HG03064 (cell line): ENCODE measurements at regions not wholly inside any gene's neighbourhood (a gene's known extent, or its start where the extent isn't known, plus 50 kb on each side); places are given as distances from the start of the nearest gene placed in this dataset.
"Not testable (repeated sequence)": the region's sequence is repeated elsewhere in the genome, so short reads cannot be mapped to it uniquely, and the experiment has no call there.

Experiments
- ATAC-seq: cut with Tn5 transposase; IDR thresholded peaks from one replicate; pipeline ENCODE4 v1.9.1; 2021; ENCODE audit warnings: low read depth; ENCODE audit not compliant: unreplicated experiment

DNA sequence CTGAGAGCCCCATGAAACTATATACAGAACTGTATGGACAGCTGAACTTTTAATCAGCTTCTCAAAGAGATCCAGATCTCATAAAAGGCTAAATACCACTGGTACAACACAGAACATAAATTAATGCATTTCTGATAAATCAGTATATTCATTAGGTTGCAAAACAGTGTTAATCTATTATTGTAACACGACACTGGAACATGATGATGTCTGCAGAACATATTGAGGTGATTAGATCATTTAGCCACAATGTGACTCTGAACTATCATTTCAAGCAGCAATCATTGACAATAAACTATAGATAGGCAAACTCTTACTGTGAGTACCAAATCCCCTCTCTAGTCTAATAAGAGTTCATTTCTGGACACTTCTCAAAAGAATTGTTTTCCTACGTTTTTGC is 50.3 kb downstream of the GASK1B start:
- no peak for ATAC-seq

DNA sequence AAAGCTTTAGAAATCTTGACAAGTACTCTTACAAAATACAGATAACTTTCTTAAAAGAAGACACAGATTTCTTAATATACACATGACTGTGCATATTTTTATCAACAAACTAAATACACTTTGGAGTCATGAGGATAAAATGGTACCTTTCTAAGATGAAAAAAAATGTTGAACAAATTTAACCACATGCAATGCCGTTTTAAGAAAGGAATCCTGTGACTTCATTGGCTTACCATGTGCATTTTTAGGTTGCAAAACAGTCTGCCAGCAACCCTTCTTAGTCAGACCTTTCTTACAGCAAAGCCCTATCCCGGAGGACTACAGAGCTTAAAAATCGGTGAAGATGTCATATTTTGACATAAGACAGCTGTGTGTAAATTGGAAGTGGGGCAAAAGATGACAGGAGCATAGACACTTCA is 51.7 kb downstream of the GASK1B start:
- no peak for ATAC-seq

GRCh38 chr4:158120645-158121151 is 52.1 kb downstream of the GASK1B start:
- not testable (repeated sequence) for ATAC-seq

DNA sequence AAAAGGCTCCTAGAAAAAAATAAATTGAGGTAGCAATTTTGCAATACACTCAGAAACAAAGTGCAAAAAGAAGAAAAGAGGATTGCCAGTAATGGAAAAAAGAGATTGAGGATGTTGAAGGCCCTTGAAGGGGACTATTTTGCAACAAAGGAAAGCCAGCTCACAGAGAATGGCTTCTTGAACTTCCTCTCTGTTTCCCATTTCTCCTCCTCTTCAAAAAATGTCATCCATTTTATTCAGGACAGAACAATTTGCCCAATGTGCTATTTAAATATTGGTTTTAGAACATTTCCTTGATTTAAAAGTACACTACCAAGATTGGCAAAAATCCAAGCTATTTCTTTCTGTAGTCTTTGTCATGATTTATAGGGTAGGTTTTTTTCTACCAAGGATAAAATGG is 60.2 kb downstream of the GASK1B start:
- ATAC-seq = no peak

- no peak for ATAC-seq
Observed at GRCh38 chr4:158111241-158111640, 61.6 kb downstream of the GASK1B start.

DNA sequence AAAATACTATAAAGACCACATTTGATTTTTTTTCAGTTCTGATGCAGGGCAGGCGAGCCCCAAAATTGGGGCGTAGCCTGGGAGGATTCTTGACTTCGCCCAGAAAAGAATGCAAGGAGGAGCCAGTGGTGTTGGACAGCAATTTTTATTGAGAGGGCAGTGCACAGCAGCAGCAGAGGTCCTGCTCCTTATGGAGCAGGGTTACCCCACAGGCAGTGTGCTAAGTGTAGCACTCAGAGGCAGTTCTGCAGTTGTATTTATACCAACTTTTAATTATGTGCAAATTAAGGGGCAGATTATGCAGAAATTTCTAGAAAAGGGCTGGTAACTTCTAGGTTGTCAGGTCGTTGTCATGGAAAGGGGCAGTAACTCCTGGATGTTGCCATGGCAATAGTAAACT is 69.9 kb downstream of the GASK1B start:
- no peak for ATAC-seq

DNA sequence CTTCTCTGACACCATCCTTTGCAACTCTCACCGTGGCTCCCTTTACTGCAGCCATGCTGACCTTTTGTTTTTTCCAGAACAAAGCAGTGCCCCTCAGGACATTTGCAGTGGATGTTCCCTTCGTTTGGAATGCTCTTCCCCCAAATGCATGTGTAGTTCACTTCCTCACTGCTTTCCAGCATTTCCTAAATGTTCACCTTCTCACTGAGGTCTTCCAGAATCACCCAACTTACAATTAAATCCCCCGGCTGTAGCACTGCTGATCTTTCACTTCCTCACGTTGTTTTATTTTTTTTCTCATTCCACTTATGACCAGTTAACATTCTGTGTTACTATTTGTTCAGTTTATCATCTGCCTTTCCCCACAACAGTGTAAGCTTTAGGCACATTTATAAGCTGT is 73.1 kb downstream of the GASK1B start:
- ATAC-seq = no peak

DNA sequence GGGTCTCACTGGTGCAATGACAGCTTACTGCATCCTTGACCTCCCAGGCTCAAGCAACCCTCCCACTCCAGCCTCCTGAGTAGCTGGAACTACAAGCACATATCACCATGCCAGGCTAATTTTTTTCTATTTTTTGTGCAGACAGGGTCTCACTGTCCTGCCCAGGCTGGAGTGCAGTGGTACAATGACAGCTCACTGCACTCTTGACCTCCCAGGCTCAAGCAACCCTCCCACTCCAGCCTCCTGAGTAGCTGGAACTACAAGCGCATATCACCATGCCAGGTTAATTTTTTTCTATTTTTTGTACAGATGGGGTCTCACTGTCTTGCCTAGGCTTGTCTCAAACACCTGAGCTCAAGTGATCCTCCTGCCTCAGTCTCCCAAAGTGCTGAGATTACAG is 74.0 kb downstream of the GASK1B start:
- no peak for ATAC-seq

- no peak for ATAC-seq
Observed at GRCh38 chr4:158094413-158095134, 78.3 kb downstream of the GASK1B start.

DNA sequence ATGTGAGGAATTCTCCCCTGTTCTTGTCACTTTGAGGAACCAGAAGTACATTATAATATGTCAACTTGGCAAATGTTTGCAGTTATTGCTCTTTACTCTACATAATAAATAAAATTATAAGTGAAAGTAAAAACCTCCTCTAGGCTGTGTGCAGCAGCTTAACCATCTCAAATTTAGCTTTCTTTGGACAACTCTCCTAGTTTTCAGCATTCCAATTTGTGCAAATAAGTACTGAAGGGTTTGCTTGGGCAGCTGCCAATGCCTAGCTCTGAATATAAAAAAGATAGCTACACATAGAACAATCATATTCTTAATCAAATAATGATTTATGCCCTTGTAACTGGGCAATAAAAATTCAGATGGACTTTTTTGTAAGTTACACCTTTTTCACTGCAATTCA is 82.5 kb downstream of the GASK1B start:
- no peak for ATAC-seq

DNA sequence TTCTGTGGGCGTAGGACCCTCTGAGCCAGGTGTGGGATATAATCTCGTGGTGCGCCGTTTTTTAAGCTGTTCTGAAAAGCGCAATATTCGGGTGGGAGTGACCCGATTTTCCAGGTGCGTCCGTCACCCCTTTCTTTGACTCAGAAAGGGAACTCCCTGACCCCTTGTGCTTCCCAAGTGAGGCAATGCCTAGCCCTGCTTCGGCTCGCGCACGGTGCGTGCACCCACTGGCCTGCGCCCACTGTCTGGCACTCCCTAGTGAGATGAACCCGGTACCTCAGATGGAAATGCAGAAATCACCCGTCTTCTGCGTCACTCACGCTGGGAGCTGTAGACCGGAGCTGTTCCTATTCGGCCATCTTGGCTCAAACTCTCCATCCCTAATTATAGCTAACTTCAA is 82.9 kb downstream of the GASK1B start:
- ATAC-seq = not testable (repeated sequence)

- ATAC-seq = no peak
Observed at GRCh38 chr4:158080354-158080753, 92.5 kb downstream of the GASK1B start.

GRCh38 chr4:158079661-158080060 is 93.2 kb downstream of the GASK1B start:
- no peak for ATAC-seq

DNA sequence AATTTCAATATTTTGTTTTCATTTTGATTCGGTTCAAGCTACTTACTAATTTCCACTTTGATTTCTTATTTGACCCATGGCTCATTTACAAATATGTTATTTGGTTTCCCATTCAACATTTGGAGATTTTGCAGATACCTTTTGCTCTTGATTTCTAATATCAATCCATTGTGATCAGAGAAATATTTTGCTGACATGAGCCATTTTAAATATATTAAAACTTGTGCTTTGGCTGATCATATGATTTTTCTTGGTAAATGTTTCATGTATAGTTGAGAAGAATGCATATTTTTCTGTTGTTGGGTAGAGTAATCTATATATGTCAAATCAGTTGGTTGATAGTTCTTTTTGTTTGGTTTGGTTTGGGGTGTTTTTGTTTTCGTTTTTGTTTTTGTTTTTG is 95.0 kb downstream of the GASK1B start:
- no peak for ATAC-seq

DNA sequence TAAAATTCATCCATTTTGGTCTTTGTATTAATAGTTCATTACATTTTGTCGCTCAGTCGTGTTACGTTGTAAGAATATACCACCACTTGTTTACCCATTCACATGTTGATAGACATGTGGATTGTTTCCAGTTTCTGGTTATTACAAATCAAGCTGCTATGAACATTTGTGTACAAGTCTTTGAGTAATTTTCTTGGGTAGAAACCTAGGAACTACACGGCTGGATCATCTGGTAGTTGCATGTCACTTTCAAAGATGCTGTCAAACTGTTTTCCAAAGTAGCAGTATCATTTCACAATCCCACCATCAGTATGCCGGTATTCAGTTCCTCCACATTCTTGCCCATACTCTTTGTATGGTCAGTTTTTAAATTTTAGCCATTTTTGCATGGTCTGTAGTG is 98.0 kb downstream of the GASK1B start:
- ATAC-seq = no peak

- no peak for ATAC-seq
Observed at GRCh38 chr4:158071931-158072330, 100.9 kb downstream of the GASK1B start.

- ATAC-seq = no peak
Observed at GRCh38 chr4:158068068-158068467, 104.8 kb downstream of the GASK1B start.

DNA sequence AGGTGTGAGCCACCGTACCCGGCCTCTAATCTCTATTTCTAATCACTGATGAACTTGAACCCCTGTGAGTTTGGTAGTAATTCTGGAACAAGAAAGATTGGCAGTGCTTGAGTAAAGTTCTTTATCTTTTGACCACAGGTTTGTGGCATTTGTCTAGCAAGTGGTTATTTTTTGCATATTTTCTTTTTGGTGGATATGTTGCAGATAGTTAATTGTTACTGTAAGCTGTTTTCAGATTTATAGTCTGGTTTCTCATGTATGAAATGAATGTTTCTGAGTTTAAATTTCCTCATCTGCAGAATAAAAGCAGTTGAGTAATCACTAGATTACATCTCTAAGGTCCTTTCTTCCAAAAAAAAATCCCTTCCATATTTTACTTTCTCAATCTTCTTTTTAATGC is 105.2 kb downstream of the GASK1B start:
- ATAC-seq = no peak

GRCh38 chr4:158065603-158066002 is 107.2 kb downstream of the GASK1B start:
- no peak for ATAC-seq

- no peak for ATAC-seq
Observed at GRCh38 chr4:158065176-158065575, 107.6 kb downstream of the GASK1B start.

GRCh38 chr4:158056689-158057245 is 116.1 kb downstream of the GASK1B start:
- ATAC-seq = no peak

- ATAC-seq = no peak
Observed at GRCh38 chr4:158055668-158056067, 117.2 kb downstream of the GASK1B start.
